ENCODE measurements at regions not wholly inside any gene's neighbourhood (a gene's known extent, or its start where the extent isn't known, plus 50 kb on each side); places are given as distances from the start of the nearest gene placed in this dataset.

GRCh38 chr6:85864453-85865401, 222.0 kb upstream of the SYNCRIP start:
- TF ChIP-seq CTCF (IDR thresholded peaks at IDR 0.05) (no peak), POLR2A (IDR thresholded peaks at IDR 0.05) (no peak)
